GM23248 (cell line): ENCODE measurements at regions not wholly inside any gene's neighbourhood (a gene's known extent, or its start where the extent isn't known, plus 50 kb on each side); places are given as distances from the start of the nearest gene placed in this dataset.

Experiments
- EZH2 ChIP-seq: fragments of 200-600 bp; sonication (generic); IDR thresholded peaks from 2 replicates; pipeline ENCODE4 v1.6.1; 2018; ENCODE audit warnings: antibody characterized with exemption, mild to moderate bottlenecking; ENCODE audit not compliant: insufficient read depth, poor library complexity, severe bottlenecking
- EZH2phosphoT487 ChIP-seq: fragments of 200-600 bp; sonication (generic); IDR thresholded peaks from 2 replicates; pipeline ENCODE4 v1.6.1; 2018; ENCODE audit warnings: antibody characterized with exemption, moderate library complexity, mild to moderate bottlenecking, low read depth; ENCODE audit not compliant: insufficient read depth

- TF ChIP-seq EZH2phosphoT487 (no peak), EZH2 (no peak)
These were observed 376.4 kb upstream of the ZNF507 start for GRCh38 chr19:31969016-31969415.
